ENCODE measurements at regions not wholly inside any gene's neighbourhood (a gene's known extent, or its start where the extent isn't known, plus 50 kb on each side); places are given as distances from the start of the nearest gene placed in this dataset.

DNA sequence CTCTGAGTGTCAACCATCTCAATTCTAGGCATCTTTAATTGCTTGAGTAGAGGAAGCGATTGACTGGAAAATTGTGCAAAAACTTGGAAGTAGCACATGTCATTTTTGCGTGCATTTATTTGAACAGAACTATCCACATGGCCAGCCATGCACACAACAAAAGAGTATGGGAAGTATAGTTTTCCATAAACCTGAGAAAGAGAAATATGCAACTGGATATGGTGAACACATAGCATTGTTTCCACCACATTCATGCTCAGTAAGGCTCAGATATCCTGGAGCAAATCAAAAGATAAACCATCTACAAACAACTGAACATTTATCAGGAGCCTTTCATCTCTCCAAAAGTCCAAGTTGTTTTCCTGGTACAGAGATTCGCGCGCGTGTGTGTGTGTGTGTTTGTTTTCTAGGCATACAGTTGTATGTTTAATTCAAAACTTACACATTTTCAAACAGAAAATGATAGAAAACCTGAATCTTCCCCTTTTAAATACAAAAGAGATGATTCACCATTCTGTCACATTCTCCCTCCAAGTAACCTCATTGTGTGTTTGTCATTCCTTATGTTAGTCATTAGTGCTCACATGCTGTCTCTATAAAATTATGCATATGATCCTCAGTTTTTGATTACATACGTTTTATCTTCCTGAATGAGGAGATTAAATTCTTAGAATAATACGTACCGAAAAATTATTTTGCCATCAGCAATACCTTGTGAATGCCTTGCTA lies 780.4 kb upstream of the NRXN1 start:
- no peaks in the 10 kb centered on the region for H3K4me1 ChIP-seq (ENCODE audit: insufficient read depth)
- H3K79me2 ChIP-seq, result no peaks in the 10 kb centered on the region
- TF ChIP-seq CTCF (IDR thresholded peaks at IDR 0.05; ENCODE audit: poor library complexity) (no peak), EZH2 (IDR thresholded peaks at IDR 0.05; ENCODE audit: borderline replicate concordance) (no peak), EZH2phosphoT487 (IDR thresholded peaks at IDR 0.05; ENCODE audit: low read depth, severe bottlenecking, unreplicated experiment) (no peak)
- no peaks in the 10 kb centered on the region for H3K36me3 ChIP-seq (replicated peaks; ENCODE audit: insufficient read depth, low read depth)
- no peak overlapping the region for H3K27ac ChIP-seq
- H3K9me3 ChIP-seq (ENCODE audit: low read depth), result no peaks in the 10 kb centered on the region
- DNase-seq (ENCODE audit: low spot score), result no peak
- no peak overlapping the region for H3K4me2 ChIP-seq
- no peaks in the 10 kb centered on the region for H3K9me2 ChIP-seq (replicated peaks; ENCODE audit: insufficient read depth)
- no peak overlapping the region for H3K4me3 ChIP-seq
- H3K27me3 ChIP-seq, result no peaks in the 10 kb centered on the region
- no peak overlapping the region for H2AFZ ChIP-seq
- WGBS (ENCODE audit: low lambda C conversion rate, missing lambda C conversion rate), result 64% methylated on average over 9 of the region's 9 CpGs
- H4K20me1 ChIP-seq (ENCODE audit: insufficient read depth, poor library complexity, severe bottlenecking), result no peaks in the 10 kb centered on the region

DNA sequence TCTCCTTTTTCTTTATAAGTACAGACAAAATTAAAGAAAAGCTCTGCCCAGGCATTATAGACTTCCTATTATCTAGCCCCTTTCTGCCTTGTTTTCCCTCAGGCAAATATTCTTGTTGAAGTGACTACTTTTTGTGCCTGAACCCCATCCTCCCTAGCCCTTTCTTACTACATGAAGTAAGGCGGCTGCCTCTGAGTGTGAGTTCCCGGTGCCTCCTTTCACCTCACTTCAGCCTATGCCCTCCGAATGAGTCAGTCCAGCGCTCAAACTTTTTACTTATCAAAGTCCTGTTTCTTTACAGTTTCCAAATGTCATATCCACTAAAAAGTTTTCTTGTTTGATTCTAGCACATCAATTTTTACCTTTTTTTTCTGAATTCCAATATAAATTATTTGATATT lies 778.3 kb upstream of the NRXN1 start:
- no peaks in the 10 kb centered on the region for H3K36me3 ChIP-seq (replicated peaks; ENCODE audit: insufficient read depth, low read depth)
- no peak overlapping the region for H2AFZ ChIP-seq
- H3K4me2 ChIP-seq, result no peak overlapping the region
- DNase-seq (ENCODE audit: low spot score), result no peak
- no peaks in the 10 kb centered on the region for H3K27me3 ChIP-seq
- no peak overlapping the region for H3K27ac ChIP-seq
- no peak overlapping the region for H3K4me3 ChIP-seq
- H3K9me2 ChIP-seq (replicated peaks; ENCODE audit: insufficient read depth), result no peaks in the 10 kb centered on the region
- no peaks in the 10 kb centered on the region for H3K9me3 ChIP-seq (ENCODE audit: low read depth)
- 96% methylated on average over 4 of the region's 4 CpGs for WGBS (ENCODE audit: low lambda C conversion rate, missing lambda C conversion rate)
- no peaks in the 10 kb centered on the region for H3K79me2 ChIP-seq
- H4K20me1 ChIP-seq (ENCODE audit: insufficient read depth, poor library complexity, severe bottlenecking), result no peaks in the 10 kb centered on the region
- TF ChIP-seq EZH2 (IDR thresholded peaks at IDR 0.05; ENCODE audit: borderline replicate concordance), result no peak
- TF ChIP-seq EZH2phosphoT487 (IDR thresholded peaks at IDR 0.05; ENCODE audit: low read depth, severe bottlenecking, unreplicated experiment), result no peak
- no peak for TF ChIP-seq CTCF (IDR thresholded peaks at IDR 0.05; ENCODE audit: poor library complexity)
- no peaks in the 10 kb centered on the region for H3K4me1 ChIP-seq (ENCODE audit: insufficient read depth)

GRCh38 chr2:51807229-51807628 lies 775.3 kb upstream of the NRXN1 start:
- no peaks in the 10 kb centered on the region for H3K9me2 ChIP-seq (replicated peaks; ENCODE audit: insufficient read depth)
- H3K79me2 ChIP-seq, result no peaks in the 10 kb centered on the region
- DNase-seq (ENCODE audit: low spot score), result no peak
- no peak overlapping the region for H2AFZ ChIP-seq
- no peaks in the 10 kb centered on the region for H3K9me3 ChIP-seq (ENCODE audit: low read depth)
- no peak overlapping the region for H3K4me3 ChIP-seq
- no peaks in the 10 kb centered on the region for H3K27me3 ChIP-seq
- no peaks in the 10 kb centered on the region for H3K4me1 ChIP-seq (ENCODE audit: insufficient read depth)
- no peak overlapping the region for H3K4me2 ChIP-seq
- TF ChIP-seq EZH2phosphoT487 (IDR thresholded peaks at IDR 0.05; ENCODE audit: low read depth, severe bottlenecking, unreplicated experiment), result no peak
- TF ChIP-seq CTCF (IDR thresholded peaks at IDR 0.05; ENCODE audit: poor library complexity), result no peak
- TF ChIP-seq EZH2 (IDR thresholded peaks at IDR 0.05; ENCODE audit: borderline replicate concordance), result no peak
- no peaks in the 10 kb centered on the region for H3K36me3 ChIP-seq (replicated peaks; ENCODE audit: insufficient read depth, low read depth)
- H3K27ac ChIP-seq, result no peak overlapping the region
- H4K20me1 ChIP-seq (ENCODE audit: insufficient read depth, poor library complexity, severe bottlenecking), result no peaks in the 10 kb centered on the region
- WGBS (ENCODE audit: low lambda C conversion rate, missing lambda C conversion rate), result 93% methylated on average over 4 of the region's 4 CpGs
